ENCODE measurements at regions not wholly inside any gene's neighbourhood (a gene's known extent, or its start where the extent isn't known, plus 50 kb on each side); places are given as distances from the start of the nearest gene placed in this dataset.

DNA sequence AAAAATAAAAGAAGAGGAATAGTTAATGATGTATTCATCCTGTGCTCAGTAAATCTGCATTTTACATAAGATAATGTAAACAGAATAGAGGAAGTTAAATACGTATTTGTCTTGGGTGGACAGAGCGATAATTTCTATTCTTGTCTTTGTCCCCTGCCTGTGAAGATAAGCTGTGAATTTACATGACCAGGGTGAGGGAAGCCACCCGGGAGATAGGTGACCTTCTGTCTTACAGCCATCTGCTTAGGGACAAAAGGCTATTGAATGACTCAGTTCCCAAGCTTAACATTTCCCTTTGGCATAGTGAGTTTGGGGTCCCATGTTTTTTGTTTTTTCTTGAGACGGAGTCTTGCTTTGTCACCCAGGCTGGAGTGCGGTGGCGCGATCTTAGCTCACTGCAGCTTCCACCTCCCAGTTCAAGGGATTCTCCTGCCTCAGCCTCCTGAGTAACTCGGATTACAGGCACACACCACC lies 88.7 kb upstream of the KCTD7 start:
- Histone ChIP-seq H3K9me3 (ENCODE audit: low read length) (no peaks in the 10 kb centered on the region), H3K36me3 (ENCODE audit: insufficient read depth, low read length) (peaks cover 2% of the 10 kb centered on the region; the same call in 1 of the 2 replicates), H3K4me1 (ENCODE audit: insufficient read depth, low read length, poor library complexity, severe bottlenecking) (no peaks in the 10 kb centered on the region), H3K4me3 (ENCODE audit: low read depth, low read length, poor library complexity, severe bottlenecking) (no peak overlapping the region), H3K27ac (ENCODE audit: low read depth, low read length, poor library complexity, severe bottlenecking) (no peak overlapping the region), H4K20me1 (ENCODE audit: insufficient read depth, low read length) (no peaks in the 10 kb centered on the region), H3K9me2 (ENCODE audit: insufficient read depth, low read length) (no peaks in the 10 kb centered on the region), H2AFZ (ENCODE audit: low read length) (no peak overlapping the region), H3K4me2 (ENCODE audit: low read length) (no peak overlapping the region), H3K79me2 (ENCODE audit: insufficient read depth, low read depth, low read length) (no peaks in the 10 kb centered on the region)
- BruUV-seq (replicated peaks), result no TSS peak
- POLR2A ChIA-PET, result no interaction called here
- no peak for DNase-seq (ENCODE audit: low spot score)
- CTCF ChIA-PET (ENCODE audit: unreplicated experiment), result no interaction called here
- TF ChIP-seq EZH2phosphoT487 (IDR thresholded peaks at IDR 0.05; ENCODE audit: borderline replicate concordance, low read depth, low read length), result no peak
- TF ChIP-seq, protein P1, sequence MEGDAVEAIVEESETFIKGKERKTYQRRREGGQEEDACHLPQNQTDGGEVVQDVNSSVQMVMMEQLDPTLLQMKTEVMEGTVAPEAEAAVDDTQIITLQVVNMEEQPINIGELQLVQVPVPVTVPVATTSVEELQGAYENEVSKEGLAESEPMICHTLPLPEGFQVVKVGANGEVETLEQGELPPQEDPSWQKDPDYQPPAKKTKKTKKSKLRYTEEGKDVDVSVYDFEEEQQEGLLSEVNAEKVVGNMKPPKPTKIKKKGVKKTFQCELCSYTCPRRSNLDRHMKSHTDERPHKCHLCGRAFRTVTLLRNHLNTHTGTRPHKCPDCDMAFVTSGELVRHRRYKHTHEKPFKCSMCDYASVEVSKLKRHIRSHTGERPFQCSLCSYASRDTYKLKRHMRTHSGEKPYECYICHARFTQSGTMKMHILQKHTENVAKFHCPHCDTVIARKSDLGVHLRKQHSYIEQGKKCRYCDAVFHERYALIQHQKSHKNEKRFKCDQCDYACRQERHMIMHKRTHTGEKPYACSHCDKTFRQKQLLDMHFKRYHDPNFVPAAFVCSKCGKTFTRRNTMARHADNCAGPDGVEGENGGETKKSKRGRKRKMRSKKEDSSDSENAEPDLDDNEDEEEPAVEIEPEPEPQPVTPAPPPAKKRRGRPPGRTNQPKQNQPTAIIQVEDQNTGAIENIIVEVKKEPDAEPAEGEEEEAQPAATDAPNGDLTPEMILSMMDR (conservative IDR thresholded peaks at IDR 0.05; ENCODE audit: low read length), result no peak
- intact Hi-C loops (cut with micrococcal nuclease; ENCODE audit: unreplicated experiment), result no loop called here

DNA sequence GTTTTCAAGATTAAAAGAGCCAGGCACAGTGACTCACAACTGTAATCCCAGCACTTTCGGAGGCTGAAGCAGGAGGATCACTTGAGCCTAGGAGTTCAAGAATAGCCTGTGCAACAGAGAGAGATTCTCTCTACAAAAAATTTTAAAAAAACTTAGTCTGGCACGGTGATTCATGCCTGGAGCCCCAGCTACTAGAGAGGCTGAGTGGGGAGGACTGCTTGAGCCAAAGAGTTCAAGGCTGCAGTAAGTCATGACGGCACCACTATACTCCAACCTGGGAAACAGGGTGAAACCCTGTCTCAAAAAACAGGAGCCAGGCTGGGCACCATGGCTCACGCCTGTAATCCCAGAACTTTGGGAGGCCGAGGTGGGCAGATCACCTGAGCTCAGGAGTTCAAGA lies 86.6 kb upstream of the KCTD7 start:
- Histone ChIP-seq H2AFZ (ENCODE audit: low read length) (no peak overlapping the region), H3K27ac (ENCODE audit: low read depth, low read length, poor library complexity, severe bottlenecking) (no peak overlapping the region), H3K4me1 (ENCODE audit: insufficient read depth, low read length, poor library complexity, severe bottlenecking) (no peaks in the 10 kb centered on the region), H3K79me2 (ENCODE audit: insufficient read depth, low read depth, low read length) (no peaks in the 10 kb centered on the region), H3K36me3 (ENCODE audit: insufficient read depth, low read length) (peaks cover 18% of the 10 kb centered on the region), H3K9me3 (ENCODE audit: low read length) (no peaks in the 10 kb centered on the region), H3K4me2 (ENCODE audit: low read length) (no peak overlapping the region), H3K9me2 (ENCODE audit: insufficient read depth, low read length) (no peaks in the 10 kb centered on the region), H3K4me3 (ENCODE audit: low read depth, low read length, poor library complexity, severe bottlenecking) (no peak overlapping the region), H4K20me1 (ENCODE audit: insufficient read depth, low read length) (no peaks in the 10 kb centered on the region)
- intact Hi-C loops (cut with micrococcal nuclease; ENCODE audit: unreplicated experiment), result no loop called here
- CTCF ChIA-PET (ENCODE audit: unreplicated experiment), result interaction anchor here (0.7 kb wide), 1 partner anchor 10 kb away, joined by 3 read pairs; no protein-coding TSS in a partner anchor
- POLR2A ChIA-PET, result interaction anchor here (0.6 kb wide), 1 partner anchor 59 kb away, joined by 4 read pairs; no protein-coding TSS in a partner anchor
- DNase-seq (ENCODE audit: low spot score), result no peak
- BruUV-seq (replicated peaks), result no TSS peak
- TF ChIP-seq, protein P1 (conservative IDR thresholded peaks at IDR 0.05; ENCODE audit: low read length), result no peak
- no peak for TF ChIP-seq EZH2phosphoT487 (IDR thresholded peaks at IDR 0.05; ENCODE audit: borderline replicate concordance, low read depth, low read length)

- POLR2A ChIA-PET, result interaction anchor here (0.5 kb wide), 1 partner anchor 203 kb away, joined by 3 read pairs; no protein-coding TSS in a partner anchor
- Histone ChIP-seq H3K9me3 (ENCODE audit: low read length) (no peaks in the 10 kb centered on the region), H3K4me2 (ENCODE audit: low read length) (no peak overlapping the region), H3K27ac (ENCODE audit: low read depth, low read length, poor library complexity, severe bottlenecking) (no peak overlapping the region), H3K36me3 (ENCODE audit: insufficient read depth, low read length) (peaks cover 24% of the 10 kb centered on the region), H3K4me3 (ENCODE audit: low read depth, low read length, poor library complexity, severe bottlenecking) (no peak overlapping the region), H3K4me1 (ENCODE audit: insufficient read depth, low read length, poor library complexity, severe bottlenecking) (no peaks in the 10 kb centered on the region), H2AFZ (ENCODE audit: low read length) (no peak overlapping the region), H3K9me2 (ENCODE audit: insufficient read depth, low read length) (no peaks in the 10 kb centered on the region), H3K79me2 (ENCODE audit: insufficient read depth, low read depth, low read length) (no peaks in the 10 kb centered on the region), H4K20me1 (ENCODE audit: insufficient read depth, low read length) (no peaks in the 10 kb centered on the region)
- CTCF ChIA-PET (ENCODE audit: unreplicated experiment), result interaction anchor here (0.7 kb wide), 1 partner anchor 11 kb away, joined by 3 read pairs; no protein-coding TSS in a partner anchor
- no peak for DNase-seq (ENCODE audit: low spot score)
- TF ChIP-seq EZH2phosphoT487 (IDR thresholded peaks at IDR 0.05; ENCODE audit: borderline replicate concordance, low read depth, low read length), result no peak
- TF ChIP-seq, protein P1 (conservative IDR thresholded peaks at IDR 0.05; ENCODE audit: low read length), result no peak
- BruUV-seq (replicated peaks), result no TSS peak
- intact Hi-C loops (cut with micrococcal nuclease; ENCODE audit: unreplicated experiment), result no loop called here
Observed at GRCh38 chr7:66542528-66543269, 86.0 kb upstream of the KCTD7 start.
